H1 (cell line): ENCODE measurements at regions not wholly inside any gene's neighbourhood (a gene's known extent, or its start where the extent isn't known, plus 50 kb on each side); places are given as distances from the start of the nearest gene placed in this dataset.

ENCODE experiments used
- CTCF ChIA-PET: fragments of 300-600 bp; sonication (Branson Sonifier 250); formaldehyde crosslinking; loops from one replicate; lab custom pipeline; 2021; ENCODE audit not compliant: partially characterized antibody; lab: Charles Lee
- POLR2A ChIA-PET: fragments of 300-600 bp; sonication (Branson Sonifier 250); formaldehyde crosslinking; loops from one replicate; lab custom pipeline; 2021; ENCODE audit warnings: inconsistent platforms; ENCODE audit not compliant: partially characterized antibody; lab: Charles Lee
- DNase-seq, 2 experiments: peaks; one replicate each; pipeline versions ENCODE4 v3.0.0 to v3.0.0-alpha.2; 2010 to 2022; ENCODE audit warnings: low spot score in 2 of 2, low read depth in 1 of 2, mixed read lengths in 1 of 2
- FAIRE-seq: peaks from 2 replicates; lab custom pipeline; 2011; peaks lifted over from hg19 to GRCh38; lab: Jason Lieb, UNC
- H2AFZ ChIP-seq: 2 replicates; pipeline ENCODE4 v1.8.1; 2012; ENCODE audit warnings: low read length, inconsistent platforms
- H2AK5ac ChIP-seq: 2 replicates; pipeline ENCODE4 v1.6.1; 2013; ENCODE audit warnings: low read depth, low read length
- H2BK120ac ChIP-seq: replicated peaks from 2 replicates; pipeline ENCODE3; 2013; ENCODE audit warnings: low read depth, low read length, inconsistent platforms
- H2BK12ac ChIP-seq: 2 replicates; pipeline ENCODE4 v1.6.1; 2013; ENCODE audit warnings: low read depth, low read length
- H2BK15ac ChIP-seq: 2 replicates; pipeline ENCODE4 v1.6.1; 2013; ENCODE audit warnings: low read length
- H2BK20ac ChIP-seq: 2 replicates; pipeline ENCODE4 v1.6.1; 2013; ENCODE audit warnings: low read length
- H2BK5ac ChIP-seq: 2 replicates; pipeline ENCODE4 v1.6.1; 2013; ENCODE audit warnings: low read depth, low read length
- H3K14ac ChIP-seq: 2 replicates; pipeline ENCODE4 v1.6.1; 2013; ENCODE audit warnings: inconsistent platforms; ENCODE audit not compliant: insufficient read length
- H3K18ac ChIP-seq: 2 replicates; pipeline ENCODE4 v1.6.1; 2013; ENCODE audit warnings: low read length; ENCODE audit errors: extremely low read depth
- H3K23ac ChIP-seq: 2 replicates; pipeline ENCODE4 v1.6.1; 2013; ENCODE audit warnings: inconsistent platforms; ENCODE audit not compliant: insufficient read length
- H3K23me2 ChIP-seq: 2 replicates; pipeline ENCODE4 v1.6.1; 2013; ENCODE audit warnings: low read depth, low read length
- H3K27ac ChIP-seq: 2 replicates; pipeline ENCODE4 v1.6.1; 2011; ENCODE audit warnings: low read depth, low read length, inconsistent platforms
- H3K27me3 ChIP-seq, 4 experiments: replicated peaks in 1 of 4; 1 replicate in 1 of 4; 2 replicates in 3 of 4; pipeline versions ENCODE4 v1.6.1 to v1.8.1; 2011 to 2013; ENCODE audit warnings: low read length in 3 of 4, mild to moderate bottlenecking in 3 of 4, inconsistent platforms in 2 of 4, mixed read lengths in 2 of 4, moderate library complexity in 1 of 4; ENCODE audit not compliant: control insufficient read depth in 3 of 4, insufficient read depth in 3 of 4; ENCODE audit errors: extremely low read depth in 1 of 4
- H3K36me3 ChIP-seq, 4 experiments: 2 replicates each; pipeline versions ENCODE4 v1.6.1 to v1.8.1; 2011 to 2013; ENCODE audit warnings: mild to moderate bottlenecking in 4 of 4, low read length in 3 of 4, moderate library complexity in 2 of 4, control low read depth in 1 of 4, inconsistent platforms in 1 of 4; ENCODE audit not compliant: insufficient read depth in 4 of 4, control insufficient read depth in 2 of 4
- H3K4ac ChIP-seq: replicated peaks from 2 replicates; pipeline ENCODE3; 2013; ENCODE audit warnings: low read length, low read depth, mixed read lengths, inconsistent platforms; ENCODE audit not compliant: insufficient read length
- H3K4me1 ChIP-seq, 4 experiments: replicated peaks in 1 of 4; 1 replicate in 1 of 4; 2 replicates in 3 of 4; pipeline versions ENCODE4 v1.6.1 to v1.8.1; 2011 to 2013; ENCODE audit warnings: low read length in 3 of 4, inconsistent platforms in 2 of 4, mixed read lengths in 1 of 4; ENCODE audit not compliant: insufficient read depth in 4 of 4, control insufficient read depth in 3 of 4
- H3K4me2 ChIP-seq, 2 experiments: 2 replicates each; pipeline versions ENCODE4 v1.6.1 to v1.8.1; 2011 to 2013; ENCODE audit warnings: low read depth in 2 of 2, low read length in 2 of 2, control low read depth in 1 of 2, inconsistent platforms in 1 of 2, mild to moderate bottlenecking in 1 of 2; ENCODE audit not compliant: insufficient read depth in 1 of 2
- H3K4me3 ChIP-seq, 4 experiments: fragments of 200-600, 300-600 bp in 1 of 4; sonication (generic), shearing (Covaris generic), sonication (Bioruptor Twin) in 1 of 4; 2 replicates each; pipeline versions ENCODE4 v1.5.1 to v1.8.1; 2011 to 2016; ENCODE audit warnings: low read length in 4 of 4, low read depth in 3 of 4, control low read depth in 2 of 4, inconsistent platforms in 2 of 4, mild to moderate bottlenecking in 2 of 4, mixed read lengths in 1 of 4, moderate library complexity in 1 of 4; ENCODE audit not compliant: insufficient read depth in 2 of 4; ENCODE audit errors: extremely low read depth in 1 of 4
- H3K56ac ChIP-seq: replicated peaks from 2 replicates; pipeline ENCODE3; 2013; ENCODE audit warnings: low read depth, mild to moderate bottlenecking, mixed read lengths, low read length, inconsistent platforms; ENCODE audit not compliant: insufficient read length
- H3K79me1 ChIP-seq: 2 replicates; pipeline ENCODE4 v1.6.1; 2013; ENCODE audit warnings: low read depth, low read length, control low read depth
- H3K79me2 ChIP-seq, 2 experiments: 2 replicates each; pipeline versions ENCODE4 v1.6.1 to v1.8.1; 2012 to 2013; ENCODE audit warnings: low read length in 2 of 2, mild to moderate bottlenecking in 2 of 2, inconsistent platforms in 1 of 2; ENCODE audit not compliant: insufficient read depth in 2 of 2, control insufficient read depth in 1 of 2
- H3K9ac ChIP-seq, 4 experiments: replicated peaks in 1 of 4; 1 replicate in 1 of 4; 2 replicates in 3 of 4; pipeline versions ENCODE4 v1.6.1 to v1.8.1; 2011 to 2013; ENCODE audit warnings: low read depth in 3 of 4, low read length in 3 of 4, control low read depth in 2 of 4, mild to moderate bottlenecking in 2 of 4, moderate library complexity in 2 of 4, inconsistent platforms in 1 of 4; ENCODE audit errors: extremely low read depth in 1 of 4
- H3K9me3 ChIP-seq, 2 experiments: 2 replicates each; pipeline versions ENCODE4 v1.6.1 to v1.8.1; 2012 to 2013; ENCODE audit warnings: mild to moderate bottlenecking in 2 of 2, moderate library complexity in 2 of 2, control low read depth in 1 of 2, inconsistent platforms in 1 of 2, low read depth in 1 of 2, low read length in 1 of 2, mixed read lengths in 1 of 2; ENCODE audit not compliant: insufficient read depth in 2 of 2
- H4K20me1 ChIP-seq, 2 experiments: replicated peaks in 1 of 2; 2 replicates each; pipeline versions ENCODE3 to v1.8.1; 2011 to 2013; ENCODE audit warnings: inconsistent platforms in 2 of 2, low read length in 2 of 2, mild to moderate bottlenecking in 1 of 2; ENCODE audit not compliant: insufficient read depth in 2 of 2, control insufficient read depth in 1 of 2
- H4K5ac ChIP-seq: 2 replicates; pipeline ENCODE4 v1.6.1; 2013; ENCODE audit warnings: low read length, low read depth, mixed read lengths, inconsistent platforms; ENCODE audit not compliant: insufficient read length
- H4K8ac ChIP-seq: 2 replicates; pipeline ENCODE4 v1.8.0; 2013; ENCODE audit warnings: mild to moderate bottlenecking, moderate library complexity, low read length, inconsistent platforms; ENCODE audit not compliant: insufficient read depth; ENCODE audit errors: extremely low read depth
- H4K91ac ChIP-seq: replicated peaks from 2 replicates; pipeline ENCODE3; 2013; ENCODE audit warnings: low read length, mixed read lengths, inconsistent platforms; ENCODE audit not compliant: insufficient read length
- BACH1 ChIP-seq: IDR thresholded peaks from 2 replicates; pipeline ENCODE4 v1.6.1; 2012; ENCODE audit warnings: low read length, improper control_type of control experiment
- CBX5 ChIP-seq: fragments of 300-800, 300-1000 bp; sonication (generic); IDR thresholded peaks from 2 replicates; pipeline ENCODE4 v1.7.1; 2016; ENCODE audit warnings: antibody characterized with exemption, low read length, low read depth
- CBX8 ChIP-seq: fragments of 300-800, 300-1000 bp; sonication (generic); IDR thresholded peaks from 2 replicates; pipeline ENCODE4 v1.7.1; 2016; ENCODE audit warnings: low read depth, low read length, borderline replicate concordance
- CEBPB ChIP-seq: IDR thresholded peaks from 2 replicates; pipeline ENCODE4 v1.6.1; 2012; ENCODE audit warnings: low read depth, low read length
- CHD1 ChIP-seq: IDR thresholded peaks from 2 replicates; pipeline ENCODE4 v1.6.1; 2012; ENCODE audit warnings: low read depth, low read length, improper control_type of control experiment
- EP300 ChIP-seq, 2 experiments: IDR thresholded peaks; 1 replicate in 1 of 2; 2 replicates in 1 of 2; pipeline ENCODE4 v1.6.1; 2011 to 2012; ENCODE audit warnings: low read depth in 2 of 2, low read length in 2 of 2, mild to moderate bottlenecking in 2 of 2, borderline replicate concordance in 1 of 2, inconsistent platforms in 1 of 2, moderate library complexity in 1 of 2
- GTF2F1 ChIP-seq: IDR thresholded peaks from 2 replicates; pipeline ENCODE4 v1.6.1; 2012; ENCODE audit warnings: low read depth, low read length, improper control_type of control experiment, borderline replicate concordance
- HDAC2 ChIP-seq, 2 experiments: fragments of 300-600 bp in 1 of 2; sonication (generic) in 1 of 2; IDR thresholded peaks; 2 replicates each; pipeline ENCODE4 v1.6.1; 2011 to 2012; ENCODE audit warnings: low read depth in 2 of 2, low read length in 2 of 2, mild to moderate bottlenecking in 2 of 2, moderate library complexity in 2 of 2, borderline replicate concordance in 1 of 2, inconsistent platforms in 1 of 2
- JUN ChIP-seq: IDR thresholded peaks from 2 replicates; pipeline ENCODE4 v1.6.1; 2011; ENCODE audit warnings: low read depth, mild to moderate bottlenecking, improper control_type of control experiment, low read length
- RXRA ChIP-seq: IDR thresholded peaks from 2 replicates; pipeline ENCODE4 v1.6.1; 2011; ENCODE audit warnings: low read depth, mild to moderate bottlenecking, low read length, moderate library complexity; ENCODE audit not compliant: insufficient read depth
- SIRT6 ChIP-seq: IDR thresholded peaks from one replicate; pipeline ENCODE4 v1.7.1; 2012; ENCODE audit warnings: low read length, inconsistent platforms
- SP1 ChIP-seq: IDR thresholded peaks from 2 replicates; pipeline ENCODE4 v1.6.1; 2011; ENCODE audit warnings: low read depth, low read length
- SRF ChIP-seq: IDR thresholded peaks from 2 replicates; pipeline ENCODE4 v1.6.1; 2011; ENCODE audit warnings: mild to moderate bottlenecking, low read depth, low read length, moderate library complexity
- TAF1 ChIP-seq: IDR thresholded peaks from 2 replicates; pipeline ENCODE4 v1.6.1; 2011; ENCODE audit warnings: mild to moderate bottlenecking, low read depth, low read length
- TAF7 ChIP-seq: optimal IDR thresholded peaks from 2 replicates; pipeline ENCODE3; 2011; ENCODE audit warnings: low read depth, mild to moderate bottlenecking, inconsistent platforms, low read length, moderate library complexity, borderline replicate concordance
- YY1 ChIP-seq: IDR thresholded peaks from 2 replicates; pipeline ENCODE4 v1.6.1; 2011; ENCODE audit warnings: low read depth, mild to moderate bottlenecking, low read length

- Histone ChIP-seq H2BK12ac (no peak overlapping the region), H4K8ac (no peak overlapping the region), H3K27ac (no peak overlapping the region), H3K4me2 (no peak overlapping the region), H3K9me3 (no peaks in the 10 kb centered on the region), H4K5ac (no peak overlapping the region), H3K56ac (no peak overlapping the region), H2BK5ac (no peak overlapping the region), H3K14ac (no peak overlapping the region), H4K91ac (no peak overlapping the region)
- ChIA-PET CTCF (interaction anchor here (0.6 kb wide), 1 partner anchor 22 kb away, joined by 3 read pairs; no protein-coding TSS in a partner anchor), POLR2A (no interaction called here)
- TF ChIP-seq JUN (no peak), TAF1 (no peak), YY1 (no peak), CHD1 (no peak), CBX8 (no peak), TAF7 (no peak), EP300 (IDR thresholded peaks at IDR 0.05; ENCODE audit: borderline replicate concordance in 1 of 2, low read depth in 2 of 2, low read length in 2 of 2) (no peak), SRF (no peak), HDAC2 (IDR thresholded peaks at IDR 0.05; ENCODE audit: borderline replicate concordance in 1 of 2, low read depth in 2 of 2, low read length in 2 of 2) (no peak), SIRT6 (no peak), BACH1 (no peak), CBX5 (no peak), RXRA (no peak), SP1 (no peak), CEBPB (no peak), GTF2F1 (no peak)
- TF ChIP-seq, all 59 proteins: peak for 0
- Histone ChIP-seq H3K27me3 (no peaks in the 10 kb centered on the region), H2AK5ac (no peak overlapping the region), H3K18ac (no peak overlapping the region), H3K36me3 (no peaks in the 10 kb centered on the region), H2AFZ (no peak overlapping the region), H2BK20ac (no peak overlapping the region), H3K9ac (no peak overlapping the region), H2BK15ac (no peak overlapping the region), H4K20me1 (no peaks in the 10 kb centered on the region), H3K4ac (no peak overlapping the region), H3K23ac (no peak overlapping the region), H3K4me3 (no peak overlapping the region), H3K4me1 (no peaks in the 10 kb centered on the region), H3K79me2 (no peaks in the 10 kb centered on the region), H3K23me2 (no peaks in the 10 kb centered on the region), H2BK120ac (no peak overlapping the region), H3K79me1 (no peaks in the 10 kb centered on the region)
- no peak for FAIRE-seq
- DNase-seq = no peak
These were observed 211.6 kb upstream of the MBL2 start for GRCh38 chr10:52984169-52984568.
